ENCODE measurements at regions not wholly inside any gene's neighbourhood (a gene's known extent, or its start where the extent isn't known, plus 50 kb on each side); places are given as distances from the start of the nearest gene placed in this dataset.

DNA sequence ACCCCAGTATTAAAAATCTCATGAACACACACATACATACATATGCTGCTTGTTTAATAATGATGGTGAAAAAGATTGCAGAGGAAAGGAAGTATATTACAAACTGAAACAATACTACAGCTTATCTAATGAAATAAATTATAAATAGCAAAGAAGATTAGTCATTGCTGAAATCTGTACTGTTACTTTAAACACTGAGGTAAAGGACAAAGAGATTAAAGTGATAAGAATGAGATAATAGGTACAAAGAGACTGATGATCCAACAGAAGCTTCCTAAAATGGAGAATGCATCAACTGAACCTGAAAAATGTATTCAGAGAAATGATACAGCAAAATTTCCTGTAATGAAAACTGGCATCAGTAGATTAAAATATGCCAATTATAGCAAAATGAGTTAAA lies 91.5 kb upstream of the KCND2 start:
- no peak for ATAC-seq
- TF ChIP-seq BACH2 (CRISPR knock-in tag; IDR thresholded peaks at IDR 0.05; ENCODE audit: borderline replicate concordance): no peak
- no peak for TF ChIP-seq OSR1 (CRISPR knock-in tag; IDR thresholded peaks at IDR 0.05)
- TF ChIP-seq, protein P1, sequence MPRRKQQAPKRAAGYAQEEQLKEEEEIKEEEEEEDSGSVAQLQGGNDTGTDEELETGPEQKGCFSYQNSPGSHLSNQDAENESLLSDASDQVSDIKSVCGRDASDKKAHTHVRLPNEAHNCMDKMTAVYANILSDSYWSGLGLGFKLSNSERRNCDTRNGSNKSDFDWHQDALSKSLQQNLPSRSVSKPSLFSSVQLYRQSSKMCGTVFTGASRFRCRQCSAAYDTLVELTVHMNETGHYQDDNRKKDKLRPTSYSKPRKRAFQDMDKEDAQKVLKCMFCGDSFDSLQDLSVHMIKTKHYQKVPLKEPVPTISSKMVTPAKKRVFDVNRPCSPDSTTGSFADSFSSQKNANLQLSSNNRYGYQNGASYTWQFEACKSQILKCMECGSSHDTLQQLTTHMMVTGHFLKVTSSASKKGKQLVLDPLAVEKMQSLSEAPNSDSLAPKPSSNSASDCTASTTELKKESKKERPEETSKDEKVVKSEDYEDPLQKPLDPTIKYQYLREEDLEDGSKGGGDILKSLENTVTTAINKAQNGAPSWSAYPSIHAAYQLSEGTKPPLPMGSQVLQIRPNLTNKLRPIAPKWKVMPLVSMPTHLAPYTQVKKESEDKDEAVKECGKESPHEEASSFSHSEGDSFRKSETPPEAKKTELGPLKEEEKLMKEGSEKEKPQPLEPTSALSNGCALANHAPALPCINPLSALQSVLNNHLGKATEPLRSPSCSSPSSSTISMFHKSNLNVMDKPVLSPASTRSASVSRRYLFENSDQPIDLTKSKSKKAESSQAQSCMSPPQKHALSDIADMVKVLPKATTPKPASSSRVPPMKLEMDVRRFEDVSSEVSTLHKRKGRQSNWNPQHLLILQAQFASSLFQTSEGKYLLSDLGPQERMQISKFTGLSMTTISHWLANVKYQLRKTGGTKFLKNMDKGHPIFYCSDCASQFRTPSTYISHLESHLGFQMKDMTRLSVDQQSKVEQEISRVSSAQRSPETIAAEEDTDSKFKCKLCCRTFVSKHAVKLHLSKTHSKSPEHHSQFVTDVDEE (CRISPR knock-in tag; IDR thresholded peaks at IDR 0.05): no peak
- no peak for TF ChIP-seq SNAI2 (CRISPR knock-in tag; IDR thresholded peaks at IDR 0.05)
- no peak for TF ChIP-seq ZNF8 (CRISPR knock-in tag; IDR thresholded peaks at IDR 0.05)
- no peak for TF ChIP-seq CREB5 (CRISPR knock-in tag; IDR thresholded peaks at IDR 0.05; ENCODE audit: low read depth)
- no peak for TF ChIP-seq ESRRG (CRISPR knock-in tag; IDR thresholded peaks at IDR 0.05)
- TF ChIP-seq ZC3H10 (CRISPR knock-in tag; IDR thresholded peaks at IDR 0.05): no peak
- TF ChIP-seq ISL1 (CRISPR knock-in tag; IDR thresholded peaks at IDR 0.05): no peak

- ATAC-seq: no peak
Measured at GRCh38 chr7:120184866-120185265, 88.1 kb upstream of the KCND2 start.

More at GRCh38 chr7:120184866-120185265, 88.1 kb upstream of the KCND2 start:
- TF ChIP-seq, protein P1 (CRISPR knock-in tag; IDR thresholded peaks at IDR 0.05): no peak
- TF ChIP-seq PATZ1 (CRISPR knock-in tag; IDR thresholded peaks at IDR 0.05; ENCODE audit: borderline replicate concordance) (no peak), ZFP30 (CRISPR knock-in tag; IDR thresholded peaks at IDR 0.05) (no peak), ISL1 (CRISPR knock-in tag; IDR thresholded peaks at IDR 0.05) (no peak), ZNF8 (CRISPR knock-in tag; IDR thresholded peaks at IDR 0.05) (no peak), ZNF565 (CRISPR knock-in tag; conservative IDR thresholded peaks at IDR 0.05; ENCODE audit: low read depth) (no peak), CSRNP3 (CRISPR knock-in tag; IDR thresholded peaks at IDR 0.05) (no peak), CSDC2 (CRISPR knock-in tag; IDR thresholded peaks at IDR 0.05) (no peak), OSR1 (CRISPR knock-in tag; IDR thresholded peaks at IDR 0.05) (no peak), RARB (CRISPR knock-in tag; IDR thresholded peaks at IDR 0.05) (no peak), ARNTL (CRISPR knock-in tag; IDR thresholded peaks at IDR 0.05; ENCODE audit: borderline replicate concordance, low read depth) (no peak), TCF4 (CRISPR knock-in tag; IDR thresholded peaks at IDR 0.05; ENCODE audit: borderline replicate concordance) (no peak), ZFP3 (CRISPR knock-in tag; IDR thresholded peaks at IDR 0.05) (no peak), SNAI2 (CRISPR knock-in tag; IDR thresholded peaks at IDR 0.05) (no peak), ESRRG (CRISPR knock-in tag; IDR thresholded peaks at IDR 0.05) (no peak)
- TF ChIP-seq, protein P2, sequence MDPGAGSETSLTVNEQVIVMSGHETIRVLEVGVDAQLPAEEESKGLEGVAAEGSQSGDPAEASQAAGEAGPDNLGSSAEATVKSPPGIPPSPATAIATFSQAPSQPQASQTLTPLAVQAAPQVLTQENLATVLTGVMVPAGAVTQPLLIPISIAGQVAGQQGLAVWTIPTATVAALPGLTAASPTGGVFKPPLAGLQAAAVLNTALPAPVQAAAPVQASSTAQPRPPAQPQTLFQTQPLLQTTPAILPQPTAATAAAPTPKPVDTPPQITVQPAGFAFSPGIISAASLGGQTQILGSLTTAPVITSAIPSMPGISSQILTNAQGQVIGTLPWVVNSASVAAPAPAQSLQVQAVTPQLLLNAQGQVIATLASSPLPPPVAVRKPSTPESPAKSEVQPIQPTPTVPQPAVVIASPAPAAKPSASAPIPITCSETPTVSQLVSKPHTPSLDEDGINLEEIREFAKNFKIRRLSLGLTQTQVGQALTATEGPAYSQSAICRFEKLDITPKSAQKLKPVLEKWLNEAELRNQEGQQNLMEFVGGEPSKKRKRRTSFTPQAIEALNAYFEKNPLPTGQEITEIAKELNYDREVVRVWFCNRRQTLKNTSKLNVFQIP (CRISPR knock-in tag; IDR thresholded peaks at IDR 0.05; ENCODE audit: borderline replicate concordance, low read depth): no peak

Data from SK-N-SH treated with all-trans-retinoic acid at 6 μM for 48 hours (cell line).